Myocyte (in vitro differentiated cells): ENCODE measurements at regions not wholly inside any gene's neighbourhood (a gene's known extent, or its start where the extent isn't known, plus 50 kb on each side); places are given as distances from the start of the nearest gene placed in this dataset.
"Not testable (repeated sequence)": the region's sequence is repeated elsewhere in the genome, so short reads cannot be mapped to it uniquely, and the experiment has no call there.

ENCODE experiments used
- DNase-seq: peaks from one replicate; pipeline ENCODE4 v3.0.0-alpha.2; 2012; ENCODE audit warnings: low read depth

GRCh38 chr7:23931633-23932032 lies 221.6 kb downstream of the STK31 start:
- DNase-seq: no peak

- DNase-seq: no peak
Observed at GRCh38 chr7:23938215-23938614, 228.2 kb downstream of the STK31 start.

GRCh38 chr7:23938937-23939552 lies 229.0 kb downstream of the STK31 start:
- DNase-seq: peak; percentile 76

GRCh38 chr7:23939747-23940146 lies 229.7 kb downstream of the STK31 start:
- DNase-seq: not testable (repeated sequence)

- no peak for DNase-seq
Observed at GRCh38 chr7:23941551-23941950, 231.5 kb downstream of the STK31 start.

- DNase-seq: no peak
Observed at GRCh38 chr7:23942032-23942431, 232.0 kb downstream of the STK31 start.

- no peak for DNase-seq
Observed at GRCh38 chr7:23944131-23944530, 234.1 kb downstream of the STK31 start.

GRCh38 chr7:23945472-23945871 lies 235.5 kb downstream of the STK31 start:
- no peak for DNase-seq

- DNase-seq: no peak
Observed at GRCh38 chr7:23955145-23955544, 245.1 kb downstream of the STK31 start.

- DNase-seq: no peak
Observed at GRCh38 chr7:23955600-23956149, 245.7 kb downstream of the STK31 start.

- DNase-seq: peak; percentile 57
Observed at GRCh38 chr7:23956772-23957576, 247.0 kb downstream of the STK31 start.

GRCh38 chr7:23959821-23960220 lies 249.8 kb downstream of the STK31 start:
- no peak for DNase-seq

GRCh38 chr7:23960361-23960760 lies 250.3 kb downstream of the STK31 start:
- no peak for DNase-seq

- peak; percentile 48 for DNase-seq
Observed at GRCh38 chr7:23963461-23964165, 253.6 kb downstream of the STK31 start.

- DNase-seq: no peak
Observed at GRCh38 chr7:23964715-23965114, 254.7 kb downstream of the STK31 start.

GRCh38 chr7:23965296-23965695 lies 255.3 kb downstream of the STK31 start:
- no peak for DNase-seq

GRCh38 chr7:23966941-23967340 lies 256.9 kb downstream of the STK31 start:
- DNase-seq: peak; percentile 44

GRCh38 chr7:23967949-23968599 lies 258.1 kb downstream of the STK31 start:
- DNase-seq: no peak

GRCh38 chr7:23968791-23969190 lies 258.8 kb downstream of the STK31 start:
- DNase-seq: no peak

- no peak for DNase-seq
Observed at GRCh38 chr7:23969443-23969842, 259.4 kb downstream of the STK31 start.

- no peak for DNase-seq
Observed at GRCh38 chr7:23970193-23970592, 260.2 kb downstream of the STK31 start.
